HG03135 (cell line): ENCODE measurements at regions not wholly inside any gene's neighbourhood (a gene's known extent, or its start where the extent isn't known, plus 50 kb on each side); places are given as distances from the start of the nearest gene placed in this dataset.
"Not testable (repeated sequence)": the region's sequence is repeated elsewhere in the genome, so short reads cannot be mapped to it uniquely, and the experiment has no call there.

Source experiments
- ATAC-seq: cut with Tn5 transposase; IDR thresholded peaks from one replicate; pipeline ENCODE4 v1.9.1; 2021; ENCODE audit warnings: mild to moderate bottlenecking, moderate library complexity; ENCODE audit not compliant: unreplicated experiment

DNA sequence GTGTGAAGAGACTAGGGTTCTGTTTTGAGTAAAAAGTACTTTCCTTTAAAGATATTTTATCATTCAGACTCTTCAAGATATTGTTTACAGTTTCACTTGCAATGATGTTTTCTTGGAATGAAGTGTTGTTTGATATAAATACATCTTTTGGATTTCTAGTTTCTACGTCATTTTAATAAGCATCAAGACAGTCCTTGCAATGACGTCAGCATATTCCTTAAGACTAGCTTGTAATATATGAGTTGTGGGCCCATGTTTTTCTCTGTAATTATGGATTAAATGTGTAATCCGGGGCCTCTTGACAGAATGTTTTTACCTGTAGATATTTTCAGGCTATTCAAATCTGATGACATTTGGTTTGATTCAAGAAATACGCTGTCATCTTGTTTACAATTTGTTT, 66.1 kb downstream of the RBMX2 start:
- no peak for ATAC-seq

DNA sequence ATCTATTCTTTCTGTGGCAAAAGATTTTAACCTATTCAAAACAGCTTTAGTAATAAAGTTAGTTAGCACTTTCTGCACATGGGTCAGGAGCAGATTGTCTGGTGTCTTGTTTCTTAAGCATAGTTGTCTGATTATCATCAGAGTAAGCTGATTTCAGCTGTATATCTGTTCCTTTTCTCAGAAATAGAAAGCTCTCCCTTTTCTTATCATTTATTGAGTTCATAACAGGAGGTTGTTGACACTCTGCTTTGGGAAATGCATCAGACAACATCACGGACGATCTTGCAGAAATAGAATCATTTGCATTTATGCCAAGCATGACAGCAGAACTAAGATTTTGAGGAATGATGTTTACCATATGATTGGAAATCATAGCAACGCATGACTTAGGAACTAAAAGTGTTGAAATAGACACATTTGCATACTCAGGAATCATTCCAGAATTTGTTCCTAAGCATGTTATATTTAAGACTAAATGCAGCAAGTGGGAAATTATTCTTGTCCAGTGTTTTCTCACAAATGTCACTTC, 66.7 kb downstream of the RBMX2 start:
- no peak for ATAC-seq

DNA sequence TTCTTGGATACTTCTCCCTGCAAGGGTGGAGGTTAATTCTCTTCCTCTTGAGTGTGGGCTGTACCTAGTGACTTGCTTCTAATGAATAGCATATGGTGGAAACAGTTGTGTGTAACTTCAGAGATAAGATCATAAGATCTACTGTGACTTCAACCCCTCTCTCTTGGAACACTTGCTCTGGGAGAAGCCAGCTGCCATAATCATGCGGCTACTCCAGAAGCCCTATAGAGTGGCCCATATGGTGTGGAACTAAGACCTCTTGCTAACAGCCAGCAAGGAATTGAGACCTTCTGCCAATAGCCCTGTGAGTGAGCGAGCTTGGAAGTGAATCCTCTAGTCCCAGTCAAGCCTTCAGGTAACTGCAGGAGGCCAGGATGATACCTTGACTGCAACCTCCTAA, 81.1 kb downstream of the RBMX2 start:
- ATAC-seq = no peak

DNA sequence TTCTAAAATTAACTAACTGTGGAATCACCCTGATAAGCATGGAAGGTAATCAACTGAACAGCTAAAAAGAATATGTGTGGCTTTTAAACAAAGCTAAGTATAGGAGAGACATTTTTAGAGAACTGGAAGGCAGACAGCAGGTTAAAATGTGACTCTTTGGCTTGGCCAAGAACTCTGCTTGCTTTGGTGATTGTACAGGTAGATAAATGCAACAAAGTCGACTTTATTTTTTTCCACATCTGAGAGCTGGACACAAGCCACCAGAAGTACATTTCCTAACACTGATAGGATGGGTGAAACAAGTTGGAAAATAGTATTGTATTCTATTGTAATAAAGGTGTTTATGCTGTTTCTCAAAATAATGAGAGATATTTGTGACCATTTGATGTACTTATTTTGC, 84.1 kb downstream of the RBMX2 start:
- no peak for ATAC-seq

DNA sequence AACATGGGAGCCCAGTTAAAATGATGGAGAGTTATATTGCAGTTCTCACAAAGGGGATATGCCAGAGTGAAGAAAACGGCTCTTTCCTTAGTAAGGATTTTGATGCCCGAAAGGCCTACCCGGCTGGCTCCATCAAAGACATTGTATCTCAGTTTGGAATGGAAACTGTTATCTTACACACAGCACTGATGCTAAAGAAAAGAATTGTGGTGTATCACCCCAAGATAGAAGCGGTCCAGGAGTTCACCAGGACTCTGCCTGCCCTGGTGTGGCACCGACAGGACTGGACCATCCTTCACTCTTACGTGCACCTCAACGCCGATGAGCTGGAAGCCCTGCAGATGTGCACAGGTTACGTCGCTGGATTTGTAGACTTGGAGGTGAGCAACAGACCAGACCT, 93.7 kb downstream of the RBMX2 start:
- ATAC-seq = not testable (repeated sequence)

DNA sequence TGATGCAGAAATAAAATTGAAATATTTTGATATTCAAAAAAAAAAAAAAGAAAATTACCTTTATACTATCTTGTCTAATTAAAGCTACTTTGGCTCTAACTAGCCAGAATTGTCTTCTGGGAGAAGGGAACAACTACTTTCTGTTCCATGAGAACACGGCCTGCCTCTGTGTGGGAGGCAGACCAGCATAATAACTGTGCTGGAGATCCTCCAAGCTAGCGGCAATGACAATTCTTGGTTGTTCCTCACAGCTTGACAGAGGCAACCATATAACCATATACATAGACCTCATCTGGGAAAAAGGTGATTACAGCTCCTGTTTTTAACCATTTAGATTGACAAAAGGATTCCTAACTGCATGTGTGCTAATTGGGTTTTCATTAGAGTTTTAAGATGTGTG, 95.7 kb downstream of the RBMX2 start:
- ATAC-seq = no peak

DNA sequence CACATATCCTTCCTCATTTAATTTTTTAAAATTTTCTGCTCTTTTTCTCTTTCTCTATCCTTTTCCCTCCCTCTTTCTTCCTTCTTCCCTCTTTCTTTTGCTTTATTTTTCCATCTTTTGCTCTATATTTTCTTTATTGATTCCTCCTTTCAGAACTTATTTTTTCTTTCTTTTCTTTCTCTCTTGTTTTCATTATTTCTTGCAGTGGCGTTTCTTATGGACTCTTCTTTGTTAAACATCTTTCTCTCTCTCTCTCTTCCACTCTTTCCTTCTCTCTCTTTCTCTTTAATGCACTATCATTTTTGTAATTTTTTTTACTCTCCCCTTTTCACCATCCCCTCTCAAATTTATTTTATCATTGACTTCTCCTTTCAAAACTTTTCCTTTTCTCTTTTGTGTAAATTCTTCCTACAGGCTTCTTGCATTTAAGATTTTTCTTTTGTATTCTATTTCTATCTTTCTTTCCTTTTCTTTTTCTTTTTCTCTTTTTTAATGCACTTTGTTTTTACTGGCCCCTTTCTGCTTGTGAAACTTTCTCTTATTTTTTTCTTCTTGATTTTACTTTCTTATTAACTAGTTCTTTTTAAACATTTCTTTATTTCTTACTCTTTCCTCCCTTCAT, 97.0 kb downstream of the RBMX2 start:
- ATAC-seq = no peak

DNA sequence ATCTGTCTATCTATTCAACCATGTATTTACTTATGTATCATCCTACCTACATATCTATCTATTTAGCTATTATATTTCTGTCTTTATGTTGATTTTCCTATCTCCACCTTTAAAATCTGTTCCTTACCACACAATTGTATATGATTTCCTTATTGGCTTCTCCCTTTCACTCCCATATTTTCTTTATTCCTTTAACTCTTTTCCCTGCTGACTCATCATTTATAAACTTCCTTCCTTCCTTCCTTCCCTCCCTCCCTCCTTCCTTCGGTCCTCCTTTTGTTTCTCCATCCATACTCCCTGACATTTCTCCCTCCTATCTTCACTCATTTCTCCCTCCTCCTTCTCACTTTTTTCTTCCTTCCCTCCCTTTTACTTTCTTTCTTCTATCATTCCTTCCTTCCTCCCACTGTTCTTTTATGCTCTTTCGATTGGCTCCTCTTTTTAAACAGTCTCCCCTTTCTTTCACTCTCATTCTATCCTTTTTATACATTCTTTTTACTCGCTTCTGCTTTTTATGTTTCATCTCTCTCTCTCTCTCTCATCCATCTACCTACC, 100.3 kb downstream of the RBMX2 start:
- ATAC-seq = no peak

DNA sequence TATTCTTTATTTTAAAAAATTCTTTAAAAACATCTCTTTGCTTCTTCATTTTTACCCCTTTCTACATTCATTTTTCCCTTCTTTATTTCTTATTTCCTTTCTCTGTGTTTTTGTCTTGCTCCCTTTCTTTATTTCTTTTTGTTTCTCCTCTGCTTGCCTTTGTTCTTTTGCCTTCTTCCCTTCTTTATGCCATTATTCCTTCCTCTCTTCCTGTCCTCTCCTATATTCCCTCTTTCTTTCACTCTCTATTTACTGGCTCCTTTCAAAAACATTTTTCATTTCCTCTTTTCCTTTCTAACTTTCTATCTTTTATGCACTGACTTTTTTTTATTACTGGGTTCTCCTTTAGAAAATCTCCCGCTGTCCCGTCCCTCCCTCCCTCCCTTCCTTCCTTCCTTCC, 102.2 kb downstream of the RBMX2 start:
- no peak for ATAC-seq

DNA sequence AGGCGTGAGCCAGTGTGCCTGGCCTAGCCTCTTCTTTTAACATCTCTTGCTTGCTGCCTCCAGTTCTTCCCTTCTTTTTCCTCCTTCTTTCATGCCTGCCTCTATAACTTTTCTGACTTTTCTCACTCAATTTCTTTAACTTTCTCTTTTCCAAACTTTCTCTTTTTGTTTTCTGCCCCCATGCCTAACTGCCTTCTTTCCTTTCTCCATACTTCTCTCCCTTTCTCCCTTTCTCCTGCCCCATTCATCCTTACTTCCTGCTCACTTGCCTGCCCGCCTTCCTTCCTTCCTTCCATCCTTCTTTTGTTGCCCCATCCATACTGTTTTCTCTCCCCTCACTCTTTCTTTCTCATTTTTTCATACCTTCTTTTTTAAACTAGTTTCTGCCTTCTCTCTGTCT, 105.2 kb downstream of the RBMX2 start:
- no peak for ATAC-seq

DNA sequence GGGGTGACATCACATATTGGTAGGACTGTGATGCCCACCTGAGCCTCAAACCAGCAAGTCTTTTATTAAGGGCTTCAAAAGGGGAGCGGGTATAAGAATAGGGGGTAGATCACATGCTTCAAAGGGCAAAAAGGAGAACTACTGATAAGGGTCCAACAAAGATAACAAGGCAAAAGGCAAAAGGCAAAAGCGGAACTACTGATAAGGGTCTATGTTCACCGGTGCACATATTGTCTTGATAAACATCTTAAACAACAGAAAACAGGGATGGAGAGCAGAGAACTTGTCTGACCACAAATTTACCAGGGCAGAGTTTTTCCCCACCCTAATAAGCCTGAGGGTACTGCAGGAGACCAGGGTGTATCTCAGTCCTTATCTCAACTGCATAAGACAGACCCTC, 110.7 kb downstream of the RBMX2 start:
- ATAC-seq = not testable (repeated sequence)

DNA sequence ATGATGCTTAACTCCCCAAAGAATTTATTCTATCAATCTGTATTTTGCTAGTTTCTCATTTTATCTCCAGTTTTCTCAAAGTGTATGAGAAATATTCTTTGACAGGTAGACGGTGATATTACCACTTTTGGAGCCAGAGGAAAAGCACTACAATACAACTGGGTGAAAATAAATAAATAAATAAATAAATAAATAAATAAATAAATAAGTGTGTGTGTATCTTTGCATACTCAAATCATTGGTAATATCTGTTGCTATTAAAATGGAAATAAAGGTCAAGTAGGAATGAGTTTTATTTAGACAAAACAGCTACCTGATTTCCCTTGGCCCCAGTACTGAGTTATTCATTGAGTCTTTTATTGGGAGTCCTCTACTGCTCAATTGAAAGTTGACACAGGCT, 114.3 kb downstream of the RBMX2 start:
- no peak for ATAC-seq

DNA sequence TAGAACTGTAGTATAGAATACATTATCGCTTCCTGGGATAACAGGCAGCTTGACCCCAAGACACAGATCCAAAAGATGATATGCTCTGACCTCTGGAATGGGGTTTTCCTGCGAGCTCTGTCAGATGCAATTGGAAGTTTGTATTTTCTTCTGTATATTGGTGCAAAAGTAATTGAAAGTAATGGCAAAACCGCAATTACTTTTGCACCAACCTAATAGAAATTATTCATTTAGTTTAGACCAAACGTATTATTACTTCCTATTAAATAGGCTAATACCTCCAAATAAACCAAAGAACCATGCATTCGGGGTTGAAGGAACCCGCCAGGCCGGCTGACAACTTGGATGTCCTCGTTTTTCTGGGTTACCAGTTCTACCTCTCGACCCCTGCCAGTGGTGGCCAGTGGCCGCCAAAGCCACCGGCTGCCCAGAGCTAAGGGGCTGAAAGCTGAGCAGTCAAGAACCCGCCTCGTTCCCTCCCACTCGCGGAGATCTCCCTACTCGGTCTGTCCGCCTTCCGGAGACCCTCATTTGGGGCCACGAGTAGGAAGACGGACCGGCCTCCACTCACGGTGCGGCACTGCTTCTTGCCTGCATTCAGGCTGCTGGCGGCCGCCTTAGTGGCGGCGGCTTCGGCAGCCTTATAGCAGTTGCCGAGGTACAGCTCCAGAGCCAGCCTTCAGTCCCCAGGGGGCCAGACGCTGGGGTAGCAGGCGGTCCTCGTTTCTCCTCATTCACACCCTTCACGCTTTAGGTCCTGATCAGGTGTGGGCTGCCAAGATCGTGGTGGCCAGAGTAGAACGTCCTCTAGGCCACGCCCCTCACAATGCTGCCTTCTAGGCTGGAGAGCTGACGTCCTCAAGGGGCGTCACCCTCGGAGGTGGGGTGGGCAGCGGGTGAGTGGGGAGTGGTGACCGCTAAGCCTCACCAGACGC, 121.9 kb downstream of the RBMX2 start:
- ATAC-seq = no peak

DNA sequence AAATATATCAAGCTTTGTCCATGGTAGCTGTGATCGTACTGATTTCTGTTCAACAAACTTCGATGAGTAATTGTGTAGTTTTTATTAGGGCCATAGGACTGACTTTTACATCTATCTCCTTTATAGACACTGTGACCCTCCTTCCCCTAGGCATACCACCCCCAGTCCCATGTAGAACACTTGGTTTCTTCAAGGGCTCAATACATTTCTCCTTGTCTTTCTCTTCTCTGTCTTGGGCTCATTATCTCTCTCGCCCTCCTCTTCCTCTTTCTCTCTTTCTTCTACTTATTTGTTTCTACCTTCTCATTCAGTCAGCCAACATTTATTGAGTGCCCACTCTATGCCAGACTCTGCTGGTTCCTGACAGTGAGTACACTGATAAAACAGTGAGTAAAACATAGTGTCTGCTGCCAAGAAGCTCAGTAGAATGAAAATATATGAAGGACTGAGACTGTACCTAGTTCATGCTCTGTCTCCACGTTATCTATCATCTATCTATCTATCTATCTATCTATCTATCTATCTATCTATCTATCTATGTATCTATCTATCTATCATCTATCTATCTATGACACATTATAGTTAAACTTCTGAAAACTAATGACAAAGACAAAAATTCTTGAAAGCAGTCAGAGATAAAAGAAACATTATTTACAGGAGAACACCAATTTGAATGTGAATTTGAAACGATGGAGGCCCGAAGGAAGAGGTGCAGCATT, 122.8 kb downstream of the RBMX2 start:
- no peak for ATAC-seq

DNA sequence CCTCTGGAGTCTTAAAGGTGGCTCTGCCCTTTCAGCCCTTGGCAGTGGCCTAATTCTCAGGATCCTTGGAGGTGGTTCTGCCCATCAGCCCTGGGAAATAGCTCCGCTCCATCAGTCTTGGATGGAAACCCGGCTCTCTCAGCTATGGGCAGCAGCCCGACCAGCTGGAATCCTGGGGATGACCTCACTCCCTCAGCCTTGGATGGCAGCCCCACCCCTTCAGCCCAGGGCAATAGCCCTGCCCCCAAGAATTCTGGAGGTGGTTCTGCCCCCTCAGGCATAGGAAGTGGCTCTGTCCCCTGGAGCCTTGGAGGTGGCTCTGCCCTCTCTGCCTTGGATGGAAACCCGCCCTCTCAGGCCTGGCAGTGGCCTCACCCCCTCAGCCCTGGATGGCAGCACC, 127.7 kb downstream of the RBMX2 start:
- no peak for ATAC-seq

DNA sequence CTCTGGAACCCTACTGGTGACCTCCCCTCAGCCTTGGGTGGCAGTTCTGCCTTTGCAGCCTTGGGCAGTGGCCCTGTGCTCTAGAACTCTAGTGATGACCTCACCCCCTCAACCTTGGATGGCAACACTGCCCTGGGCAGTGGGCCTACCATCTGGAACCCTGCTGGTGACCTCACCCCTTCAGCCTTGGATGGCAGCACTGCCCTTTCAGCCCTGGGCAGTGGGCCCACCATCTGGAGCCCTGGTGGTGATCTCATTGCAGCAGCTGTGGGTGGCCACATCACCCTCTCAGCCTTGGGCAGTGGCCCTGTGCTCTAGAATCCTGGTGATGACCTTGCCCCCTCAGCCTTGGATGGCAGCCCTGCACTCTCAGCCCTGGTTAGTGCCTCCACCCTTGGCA, 129.3 kb downstream of the RBMX2 start:
- no peak for ATAC-seq

DNA sequence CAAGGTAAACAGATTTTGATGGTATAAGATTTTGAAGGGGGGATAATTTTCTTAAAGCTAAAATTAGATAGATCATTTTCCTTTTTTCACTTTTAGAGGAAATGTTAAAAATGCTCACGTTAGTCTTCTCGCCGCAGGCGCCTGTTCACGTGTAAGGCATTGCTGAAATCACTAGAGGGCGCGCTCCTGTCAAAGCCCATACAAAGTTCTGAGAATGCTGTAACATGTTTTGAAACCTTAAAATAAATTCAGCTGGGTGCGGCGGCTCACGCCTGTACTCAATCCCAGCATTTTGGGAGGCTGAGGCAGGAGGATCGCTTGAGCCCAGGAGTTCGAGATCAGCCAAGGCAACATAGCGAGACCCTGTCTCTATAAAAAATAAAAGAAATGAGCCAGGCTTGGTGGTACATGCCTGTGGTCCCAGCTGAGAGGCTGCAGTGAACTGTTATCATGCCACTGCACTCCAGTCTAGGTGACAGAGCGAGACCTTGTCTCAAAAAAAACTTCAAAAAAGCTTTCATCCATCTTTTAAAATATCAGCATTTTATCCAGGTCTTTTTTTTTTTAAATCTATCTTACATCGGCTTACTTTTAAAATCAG, 138.0 kb downstream of the RBMX2 start:
- no peak for ATAC-seq

DNA sequence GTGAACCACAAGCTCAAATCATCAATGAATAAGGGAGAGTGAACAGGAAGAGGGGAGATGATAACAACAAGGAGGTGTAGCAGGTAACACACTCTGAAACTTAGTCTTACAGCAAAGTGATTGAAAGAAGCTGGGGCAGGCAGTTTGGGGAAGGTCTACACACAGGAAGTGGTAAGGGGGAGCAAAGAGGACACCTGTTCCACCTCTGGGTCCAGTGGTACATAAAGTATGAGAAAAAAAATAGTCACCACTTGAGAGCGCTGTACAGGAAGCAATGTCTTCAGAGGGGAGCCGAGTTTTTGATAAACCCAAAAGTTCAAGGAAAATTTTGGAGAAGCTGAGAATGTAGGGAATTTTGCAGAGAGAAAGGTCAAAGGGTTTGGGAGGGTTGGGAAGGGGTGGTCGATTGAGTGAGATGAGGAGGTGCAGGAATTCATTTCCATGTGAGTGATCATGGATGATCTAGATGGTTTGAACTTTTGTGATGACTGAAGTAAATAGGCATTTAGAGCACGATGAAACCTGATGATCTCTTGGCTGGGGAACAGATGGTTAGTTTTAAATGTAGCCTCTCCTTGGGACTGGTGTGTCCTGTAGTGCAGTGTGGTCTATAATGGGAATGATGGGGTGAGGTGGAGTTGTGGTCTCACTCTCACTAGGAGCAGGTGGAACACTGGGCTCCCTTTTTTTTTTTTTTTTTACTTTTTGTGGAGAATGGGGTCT, 142.0 kb downstream of the RBMX2 start:
- ATAC-seq = no peak

DNA sequence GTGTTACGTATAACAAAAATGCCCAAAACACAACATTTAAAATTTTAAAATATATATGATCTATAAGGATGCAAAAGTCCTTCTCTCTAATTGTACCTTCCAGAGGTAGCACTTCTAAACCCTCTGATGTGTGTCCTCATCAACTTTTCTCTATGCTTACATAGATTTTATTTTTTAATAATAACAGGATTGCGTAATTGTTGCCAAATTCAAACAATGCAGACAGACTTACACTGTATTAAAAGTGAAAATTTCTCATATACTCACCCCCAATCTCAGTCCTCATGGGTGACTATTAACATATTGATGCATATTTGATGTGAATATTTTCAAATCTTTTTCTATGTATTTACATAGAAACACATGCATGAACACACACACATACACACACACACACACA, 144.0 kb downstream of the RBMX2 start:
- ATAC-seq = no peak

DNA sequence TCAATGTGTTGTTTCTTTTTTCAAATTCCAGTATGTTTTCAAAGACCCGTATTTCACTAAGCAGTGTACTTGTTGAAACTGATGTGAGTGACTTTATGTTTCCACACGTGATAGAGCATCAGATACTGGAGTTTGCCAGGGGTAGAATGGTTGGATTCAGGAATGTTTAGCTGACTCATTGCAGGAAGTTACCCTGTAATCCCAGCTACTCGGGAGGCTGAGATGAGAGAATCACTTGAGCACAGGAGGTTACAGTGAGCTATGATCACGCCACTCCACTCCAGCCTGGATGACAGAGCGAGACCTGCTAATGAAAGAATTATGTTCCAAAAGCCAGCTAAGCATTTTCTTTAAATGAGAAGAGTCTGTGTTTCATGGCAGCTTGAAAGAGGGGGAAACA, 147.6 kb downstream of the RBMX2 start:
- not testable (repeated sequence) for ATAC-seq
